Cardiac muscle cell (in vitro differentiated cells and primary cell): ENCODE measurements at regions not wholly inside any gene's neighbourhood (a gene's known extent, or its start where the extent isn't known, plus 50 kb on each side); places are given as distances from the start of the nearest gene placed in this dataset.

Experiments
- DNase-seq, 2 donors: peaks; one replicate each; pipeline versions ENCODE4 v3.0.0 to v3.0.0-alpha.2; 2010 to 2017; ENCODE audit warnings: low read depth in 1 of 2, low spot score in 1 of 2
- H3K27ac ChIP-seq: fragments of 200-600 bp; sonication (generic); 2 replicates; pipeline ENCODE4 v1.5.1; 2016
- H3K27me3 ChIP-seq: fragments of 200-600 bp; sonication (generic); 2 replicates; pipeline ENCODE4 v1.6.0; 2016; ENCODE audit warnings: control low read depth
- H3K36me3 ChIP-seq: fragments of 200-600 bp; sonication (generic); 2 replicates; pipeline ENCODE4 v1.5.1; 2016; ENCODE audit warnings: control low read depth
- H3K4me1 ChIP-seq: fragments of 200-600 bp; sonication (generic); 2 replicates; pipeline ENCODE4 v1.8.1; 2017; ENCODE audit warnings: low read depth, mild to moderate bottlenecking, mixed run types
- H3K4me3 ChIP-seq: fragments of 200-600 bp; sonication (generic); 2 replicates; pipeline ENCODE4 v1.5.1; 2016; ENCODE audit warnings: mild to moderate bottlenecking
- H3K9me3 ChIP-seq: fragments of 200-600 bp; sonication (generic); 2 replicates; pipeline ENCODE4 v1.5.1; 2017; ENCODE audit warnings: low read depth, mild to moderate bottlenecking, control low read depth
- CTCF ChIP-seq: IDR thresholded peaks from 2 replicates; pipeline ENCODE4 v1.5.1; 2012; ENCODE audit warnings: low read depth, mild to moderate bottlenecking, low read length

GRCh38 chr9:113795811-113796392, 80.2 kb upstream of the ZNF618 start:
- Histone ChIP-seq H3K4me3 (no peak overlapping the region), H3K36me3 (no peaks in the 10 kb centered on the region), H3K27me3 (no peaks in the 10 kb centered on the region), H3K9me3 (no peaks in the 10 kb centered on the region), H3K4me1 (no peaks in the 10 kb centered on the region), H3K27ac (no peak overlapping the region)
- TF ChIP-seq CTCF = no peak
- DNase-seq = no peak

GRCh38 chr9:113796646-113797426, 79.3 kb upstream of the ZNF618 start:
- Histone ChIP-seq H3K9me3 (no peaks in the 10 kb centered on the region), H3K4me1 (no peaks in the 10 kb centered on the region), H3K27ac (no peak overlapping the region), H3K27me3 (no peaks in the 10 kb centered on the region), H3K36me3 (no peaks in the 10 kb centered on the region), H3K4me3 (no peak overlapping the region)
- no peak for TF ChIP-seq CTCF
- no peak for DNase-seq

GRCh38 chr9:113798062-113799030, 77.8 kb upstream of the ZNF618 start:
- Histone ChIP-seq H3K27me3 (no peaks in the 10 kb centered on the region), H3K4me1 (no peaks in the 10 kb centered on the region), H3K9me3 (no peaks in the 10 kb centered on the region), H3K4me3 (no peak overlapping the region), H3K36me3 (no peaks in the 10 kb centered on the region), H3K27ac (no peak overlapping the region)
- DNase-seq = no peak
- no peak for TF ChIP-seq CTCF

- no peak for TF ChIP-seq CTCF
- DNase-seq = no peak
- Histone ChIP-seq H3K36me3 (no peaks in the 10 kb centered on the region), H3K4me1 (no peaks in the 10 kb centered on the region), H3K9me3 (no peaks in the 10 kb centered on the region), H3K4me3 (no peak overlapping the region), H3K27ac (no peak overlapping the region), H3K27me3 (no peaks in the 10 kb centered on the region)
Measured at GRCh38 chr9:113800276-113800675, 75.8 kb upstream of the ZNF618 start.

GRCh38 chr9:113803811-113804589, 72.1 kb upstream of the ZNF618 start:
- peaks cover 4% of the 10 kb centered on the region for H3K4me1 ChIP-seq
- no peak for TF ChIP-seq CTCF
- no peaks in the 10 kb centered on the region for H3K9me3 ChIP-seq
- DNase-seq = no peak
- H3K36me3 ChIP-seq = no peaks in the 10 kb centered on the region
- no peaks in the 10 kb centered on the region for H3K27me3 ChIP-seq
- H3K4me3 ChIP-seq = no peak overlapping the region
- H3K27ac ChIP-seq = no peak overlapping the region
